ENCODE measurements at regions not wholly inside any gene's neighbourhood (a gene's known extent, or its start where the extent isn't known, plus 50 kb on each side); places are given as distances from the start of the nearest gene placed in this dataset.

DNA sequence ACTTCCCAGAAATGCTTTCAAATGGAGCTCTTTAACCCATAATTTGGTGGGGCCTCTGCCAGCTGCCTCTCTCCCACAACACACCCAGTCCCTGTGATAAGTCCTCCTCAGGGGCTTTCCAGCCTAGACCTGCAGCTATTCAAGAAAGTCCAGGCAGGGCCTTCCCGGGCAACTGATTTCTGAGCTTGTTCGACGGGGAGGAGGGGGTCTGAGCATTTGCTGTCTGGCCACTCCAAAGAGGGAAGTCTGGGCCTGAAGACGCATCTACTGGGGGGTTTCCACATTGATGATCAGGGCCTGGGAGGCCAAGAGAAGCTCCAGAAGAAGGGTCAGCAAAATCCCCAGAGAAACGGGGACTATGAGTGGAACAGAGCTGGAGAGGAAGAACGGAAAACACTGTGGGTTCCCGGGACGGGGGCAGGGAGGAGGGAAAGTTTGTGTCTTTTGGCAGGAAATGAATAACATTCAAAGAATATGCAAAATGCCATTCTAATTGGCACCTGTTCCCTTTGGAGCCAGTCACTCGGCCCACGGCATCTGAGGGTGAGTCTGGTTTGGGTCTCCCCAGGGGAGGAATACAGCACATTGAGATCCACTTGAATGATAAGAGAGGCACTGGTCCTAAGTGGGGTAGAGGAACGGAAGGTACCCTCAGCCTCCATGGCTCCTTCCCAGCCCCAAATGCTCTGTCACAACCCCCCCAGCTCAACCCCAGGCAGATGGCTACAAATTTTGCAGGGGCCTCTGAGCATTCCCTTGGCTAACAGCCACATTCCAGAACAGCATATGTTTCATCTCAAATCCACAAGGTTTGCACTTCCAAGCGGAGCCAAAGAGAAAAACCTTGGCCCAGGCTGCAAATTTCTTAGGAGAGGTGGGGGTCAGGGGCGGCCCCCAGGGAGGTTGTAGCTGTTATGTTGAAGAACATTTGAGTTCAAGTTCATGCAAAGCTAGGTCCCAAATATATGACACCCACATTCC is 72.0 kb downstream of the RPUSD4 start:
- Histone ChIP-seq H4K20me1 (replicated peaks; ENCODE audit: insufficient read depth) (no peaks in the 10 kb centered on the region), H3K4me1 (ENCODE audit: insufficient read depth) (peaks cover 23% of the 10 kb centered on the region), H3K36me3 (ENCODE audit: insufficient read depth) (no peaks in the 10 kb centered on the region), H3K4me3 (peak overlapping the region; percentile 9; the same call in 1 of the 2 replicates), H3K9me2 (ENCODE audit: insufficient read depth) (peaks cover 4% of the 10 kb centered on the region; the same call in 1 of the 2 replicates), H3K79me2 (replicated peaks; ENCODE audit: insufficient read depth) (no peaks in the 10 kb centered on the region), H2AFZ (peak overlapping the region; percentile 86), H3K27me3 (ENCODE audit: insufficient read depth) (no peaks in the 10 kb centered on the region), H3K27ac (ENCODE audit: low read depth) (peak overlapping the region; percentile 15; the same call in 1 of the 2 replicates), H3K4me2 (peak overlapping the region; percentile 49), H3F3A (replicated peaks; ENCODE audit: low read depth) (no peaks in the 10 kb centered on the region)
- Mint-ChIP-seq H3K9me3 (no peaks in the 10 kb centered on the region), H3K4me1 (peaks cover 49% of the 10 kb centered on the region), H3K36me3 (ENCODE audit: low read depth) (no peaks in the 10 kb centered on the region), H3K4me3 (peak overlapping the region; percentile 33), H3K27me3 (ENCODE audit: insufficient read depth, low read depth, poor library complexity) (peaks cover 9% of the 10 kb centered on the region), H3K27ac (peak overlapping the region; percentile 63)
- TF ChIP-seq, protein P1, sequence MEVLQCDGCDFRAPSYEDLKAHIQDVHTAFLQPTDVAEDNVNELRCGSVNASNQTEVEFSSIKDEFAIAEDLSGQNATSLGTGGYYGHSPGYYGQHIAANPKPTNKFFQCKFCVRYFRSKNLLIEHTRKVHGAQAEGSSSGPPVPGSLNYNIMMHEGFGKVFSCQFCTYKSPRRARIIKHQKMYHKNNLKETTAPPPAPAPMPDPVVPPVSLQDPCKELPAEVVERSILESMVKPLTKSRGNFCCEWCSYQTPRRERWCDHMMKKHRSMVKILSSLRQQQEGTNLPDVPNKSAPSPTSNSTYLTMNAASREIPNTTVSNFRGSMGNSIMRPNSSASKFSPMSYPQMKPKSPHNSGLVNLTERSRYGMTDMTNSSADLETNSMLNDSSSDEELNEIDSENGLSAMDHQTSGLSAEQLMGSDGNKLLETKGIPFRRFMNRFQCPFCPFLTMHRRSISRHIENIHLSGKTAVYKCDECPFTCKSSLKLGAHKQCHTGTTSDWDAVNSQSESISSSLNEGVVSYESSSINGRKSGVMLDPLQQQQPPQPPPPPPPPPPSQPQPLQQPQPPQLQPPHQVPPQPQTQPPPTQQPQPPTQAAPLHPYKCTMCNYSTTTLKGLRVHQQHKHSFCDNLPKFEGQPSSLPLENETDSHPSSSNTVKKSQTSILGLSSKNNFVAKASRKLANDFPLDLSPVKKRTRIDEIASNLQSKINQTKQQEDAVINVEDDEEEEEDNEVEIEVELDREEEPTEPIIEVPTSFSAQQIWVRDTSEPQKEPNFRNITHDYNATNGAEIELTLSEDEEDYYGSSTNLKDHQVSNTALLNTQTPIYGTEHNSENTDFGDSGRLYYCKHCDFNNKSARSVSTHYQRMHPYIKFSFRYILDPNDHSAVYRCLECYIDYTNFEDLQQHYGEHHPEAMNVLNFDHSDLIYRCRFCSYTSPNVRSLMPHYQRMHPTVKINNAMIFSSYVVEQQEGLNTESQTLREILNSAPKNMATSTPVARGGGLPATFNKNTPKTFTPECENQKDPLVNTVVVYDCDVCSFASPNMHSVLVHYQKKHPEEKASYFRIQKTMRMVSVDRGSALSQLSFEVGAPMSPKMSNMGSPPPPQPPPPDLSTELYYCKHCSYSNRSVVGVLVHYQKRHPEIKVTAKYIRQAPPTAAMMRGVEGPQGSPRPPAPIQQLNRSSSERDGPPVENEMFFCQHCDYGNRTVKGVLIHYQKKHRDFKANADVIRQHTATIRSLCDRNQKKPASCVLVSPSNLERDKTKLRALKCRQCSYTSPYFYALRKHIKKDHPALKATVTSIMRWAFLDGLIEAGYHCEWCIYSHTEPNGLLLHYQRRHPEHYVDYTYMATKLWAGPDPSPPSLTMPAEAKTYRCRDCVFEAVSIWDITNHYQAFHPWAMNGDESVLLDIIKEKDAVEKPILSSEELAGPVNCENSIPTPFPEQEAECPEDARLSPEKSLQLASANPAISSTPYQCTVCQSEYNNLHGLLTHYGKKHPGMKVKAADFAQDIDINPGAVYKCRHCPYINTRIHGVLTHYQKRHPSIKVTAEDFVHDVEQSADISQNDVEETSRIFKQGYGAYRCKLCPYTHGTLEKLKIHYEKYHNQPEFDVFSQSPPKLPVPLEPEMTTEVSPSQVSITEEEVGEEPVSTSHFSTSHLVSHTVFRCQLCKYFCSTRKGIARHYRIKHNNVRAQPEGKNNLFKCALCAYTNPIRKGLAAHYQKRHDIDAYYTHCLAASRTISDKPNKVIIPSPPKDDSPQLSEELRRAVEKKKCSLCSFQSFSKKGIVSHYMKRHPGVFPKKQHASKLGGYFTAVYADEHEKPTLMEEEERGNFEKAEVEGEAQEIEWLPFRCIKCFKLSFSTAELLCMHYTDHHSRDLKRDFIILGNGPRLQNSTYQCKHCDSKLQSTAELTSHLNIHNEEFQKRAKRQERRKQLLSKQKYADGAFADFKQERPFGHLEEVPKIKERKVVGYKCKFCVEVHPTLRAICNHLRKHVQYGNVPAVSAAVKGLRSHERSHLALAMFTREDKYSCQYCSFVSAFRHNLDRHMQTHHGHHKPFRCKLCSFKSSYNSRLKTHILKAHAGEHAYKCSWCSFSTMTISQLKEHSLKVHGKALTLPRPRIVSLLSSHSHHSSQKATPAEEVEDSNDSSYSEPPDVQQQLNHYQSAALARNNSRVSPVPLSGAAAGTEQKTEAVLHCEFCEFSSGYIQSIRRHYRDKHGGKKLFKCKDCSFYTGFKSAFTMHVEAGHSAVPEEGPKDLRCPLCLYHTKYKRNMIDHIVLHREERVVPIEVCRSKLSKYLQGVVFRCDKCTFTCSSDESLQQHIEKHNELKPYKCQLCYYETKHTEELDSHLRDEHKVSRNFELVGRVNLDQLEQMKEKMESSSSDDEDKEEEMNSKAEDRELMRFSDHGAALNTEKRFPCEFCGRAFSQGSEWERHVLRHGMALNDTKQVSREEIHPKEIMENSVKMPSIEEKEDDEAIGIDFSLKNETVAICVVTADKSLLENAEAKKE (CRISPR knock-in tag; IDR thresholded peaks at IDR 0.05), result peak; percentile 19; the same call in 1 of the 2 replicates
- TF ChIP-seq, protein P2, sequence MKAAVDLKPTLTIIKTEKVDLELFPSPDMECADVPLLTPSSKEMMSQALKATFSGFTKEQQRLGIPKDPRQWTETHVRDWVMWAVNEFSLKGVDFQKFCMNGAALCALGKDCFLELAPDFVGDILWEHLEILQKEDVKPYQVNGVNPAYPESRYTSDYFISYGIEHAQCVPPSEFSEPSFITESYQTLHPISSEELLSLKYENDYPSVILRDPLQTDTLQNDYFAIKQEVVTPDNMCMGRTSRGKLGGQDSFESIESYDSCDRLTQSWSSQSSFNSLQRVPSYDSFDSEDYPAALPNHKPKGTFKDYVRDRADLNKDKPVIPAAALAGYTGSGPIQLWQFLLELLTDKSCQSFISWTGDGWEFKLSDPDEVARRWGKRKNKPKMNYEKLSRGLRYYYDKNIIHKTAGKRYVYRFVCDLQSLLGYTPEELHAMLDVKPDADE (IDR thresholded peaks at IDR 0.05), result peak; percentile 33; the same call in 1 of the 2 replicates
- no peak for TF ChIP-seq POLR2AphosphoS5 (IDR thresholded peaks at IDR 0.05; ENCODE audit: low read depth)
- peak; percentile 66 for ATAC-seq
- peak; percentile 61 for DNase-seq (ENCODE audit: low spot score)
